HG03025 (cell line): ENCODE measurements at regions not wholly inside any gene's neighbourhood (a gene's known extent, or its start where the extent isn't known, plus 50 kb on each side); places are given as distances from the start of the nearest gene placed in this dataset.
"Not testable (repeated sequence)": the region's sequence is repeated elsewhere in the genome, so short reads cannot be mapped to it uniquely, and the experiment has no call there.

Experiments
- ATAC-seq: cut with Tn5 transposase; IDR thresholded peaks from one replicate; pipeline ENCODE4 v1.9.1; 2021; ENCODE audit warnings: mild to moderate bottlenecking, moderate library complexity; ENCODE audit not compliant: unreplicated experiment, low FRiP score

GRCh38 chr15:98532063-98532462 lies 116.3 kb upstream of the IGF1R start:
- no peak for ATAC-seq

DNA sequence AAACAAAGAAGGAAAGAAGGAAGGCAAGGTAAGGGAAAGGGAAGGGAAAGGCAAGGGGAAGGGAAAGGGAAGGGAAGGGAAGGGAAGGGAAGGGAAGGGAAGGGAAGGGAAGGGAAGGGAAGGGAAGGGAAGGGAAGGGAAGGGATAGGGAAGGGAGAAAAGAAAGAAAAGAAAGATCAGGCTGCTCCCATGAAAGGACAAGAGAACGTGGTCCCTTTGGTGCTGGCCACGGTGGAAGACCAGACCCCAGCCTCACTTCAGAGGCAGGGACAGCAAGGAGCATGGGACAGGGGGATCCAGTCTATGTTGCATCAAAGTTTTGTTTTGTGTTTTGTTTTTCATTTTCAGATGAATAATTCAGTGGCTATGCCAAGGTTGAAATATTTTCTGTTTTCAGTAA lies 111.4 kb upstream of the IGF1R start:
- no peak for ATAC-seq

DNA sequence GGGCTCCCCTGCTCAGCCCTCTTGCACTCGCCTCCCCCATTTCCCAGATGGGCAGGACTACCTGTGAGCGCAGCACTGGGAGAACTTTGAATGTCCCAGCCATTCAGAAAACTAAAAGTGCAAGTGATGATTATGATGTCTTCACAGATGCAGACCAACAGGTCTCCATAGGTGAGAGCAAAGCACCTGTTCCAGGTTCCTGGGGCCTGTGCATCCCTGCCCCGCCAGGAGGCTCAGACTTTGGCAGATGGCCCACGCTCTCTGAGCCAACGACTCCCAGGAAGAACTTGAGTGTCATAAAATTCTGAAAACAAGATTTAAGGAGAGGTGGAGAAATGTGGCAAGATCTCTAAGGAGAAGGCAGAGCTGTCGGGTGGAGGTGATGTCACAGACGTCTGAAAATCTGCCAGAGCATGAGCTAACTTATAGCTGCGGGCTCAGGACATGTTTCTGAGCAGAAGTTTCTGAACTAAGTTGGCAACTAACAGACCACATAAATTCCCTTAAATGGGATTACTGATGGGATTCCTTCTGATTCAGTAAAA lies 110.8 kb upstream of the IGF1R start:
- ATAC-seq, result no peak

DNA sequence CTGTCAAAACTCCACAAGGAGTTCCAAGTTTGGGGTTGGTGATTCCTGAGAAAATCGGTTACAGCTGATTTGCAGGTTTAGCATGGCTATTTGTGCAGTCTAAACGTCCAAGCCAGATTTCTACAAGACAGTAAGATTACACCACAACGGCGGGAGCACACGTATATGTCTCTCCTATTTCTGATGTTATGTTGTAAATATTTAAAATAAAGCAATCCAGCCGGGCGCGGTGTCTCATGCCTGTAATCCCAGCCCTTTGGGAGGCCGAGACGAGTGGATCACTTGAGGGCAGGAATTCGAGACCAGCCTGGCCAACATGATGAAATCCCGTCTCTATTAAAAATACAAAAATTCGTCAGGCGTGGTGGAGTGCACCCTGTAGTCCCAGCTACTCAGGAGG lies 106.8 kb upstream of the IGF1R start:
- ATAC-seq, result no peak

GRCh38 chr15:98543237-98543636 lies 105.1 kb upstream of the IGF1R start:
- ATAC-seq, result no peak

- ATAC-seq, result no peak
These were observed 102.0 kb upstream of the IGF1R start for GRCh38 chr15:98546329-98546728.

DNA sequence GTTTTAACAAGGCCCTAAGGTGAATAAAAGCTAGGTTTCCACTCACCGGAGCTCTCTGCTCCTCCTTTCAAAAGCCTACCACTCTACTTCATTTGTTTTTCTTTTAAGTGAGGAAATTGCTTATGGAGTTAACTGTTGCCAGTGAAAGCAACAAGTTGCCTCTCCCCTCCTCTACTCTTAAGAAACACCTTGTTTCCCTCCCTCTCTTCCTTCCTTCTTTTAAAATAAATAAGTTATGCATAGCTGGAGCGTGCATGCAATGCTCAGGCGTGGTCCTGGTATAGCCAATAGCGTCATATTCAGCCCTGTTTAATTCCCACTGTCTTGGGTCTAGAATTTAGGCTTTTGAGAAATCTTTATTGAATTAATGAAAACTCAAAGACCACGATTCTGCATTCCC lies 101.1 kb upstream of the IGF1R start:
- ATAC-seq, result no peak

GRCh38 chr15:98547741-98548138 lies 100.6 kb upstream of the IGF1R start:
- no peak for ATAC-seq

GRCh38 chr15:98548139-98548971 lies 100.0 kb upstream of the IGF1R start:
- ATAC-seq, result no peak

- ATAC-seq, result no peak
These were observed 99.3 kb upstream of the IGF1R start for GRCh38 chr15:98549003-98549402.

GRCh38 chr15:98549741-98550140 lies 98.6 kb upstream of the IGF1R start:
- ATAC-seq, result no peak

- ATAC-seq, result not testable (repeated sequence)
These were observed 98.0 kb upstream of the IGF1R start for GRCh38 chr15:98550363-98550762.

GRCh38 chr15:98551936-98552562 lies 96.3 kb upstream of the IGF1R start:
- ATAC-seq, result no peak

DNA sequence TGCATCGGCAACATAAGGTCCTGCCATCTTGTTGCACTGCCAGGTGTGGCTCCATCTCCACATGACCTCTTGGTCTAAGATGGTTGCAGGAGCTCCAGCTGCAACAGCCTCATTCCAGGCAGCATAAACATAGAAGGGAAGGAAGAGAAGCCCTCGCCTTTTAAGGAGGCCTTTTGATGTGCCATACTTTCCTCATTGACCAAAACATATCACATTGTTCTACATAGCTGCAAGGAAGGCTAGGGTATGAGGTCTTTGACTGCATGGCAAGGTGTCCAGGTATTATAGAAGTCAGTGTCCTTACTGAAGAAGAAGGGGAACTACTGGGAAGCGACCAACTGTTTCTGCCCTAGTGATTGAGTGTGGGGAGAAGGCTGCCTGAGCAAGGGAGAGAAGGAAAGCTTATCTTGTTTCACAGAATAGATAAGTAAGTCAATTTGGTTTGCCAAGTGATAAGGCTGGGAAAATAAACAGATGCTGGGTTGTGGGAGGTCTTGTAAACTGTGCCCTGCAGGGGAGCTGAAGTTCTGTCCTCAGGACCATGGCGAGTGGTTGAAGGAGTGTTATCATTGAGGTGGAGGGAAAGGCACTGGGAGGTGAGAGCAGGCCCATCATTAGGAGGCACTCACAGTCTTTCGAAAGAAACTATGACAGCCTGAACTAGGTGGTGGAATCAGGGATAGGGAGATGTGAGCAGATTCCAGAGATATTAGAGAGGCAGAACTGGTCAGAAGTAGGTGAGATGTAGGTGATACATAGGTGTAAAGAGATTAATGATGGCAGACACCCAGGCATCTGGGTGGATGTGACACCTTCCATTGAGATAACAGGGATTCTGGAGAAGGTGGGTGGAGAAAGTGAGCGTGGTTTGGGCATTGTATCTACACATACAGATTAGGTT lies 93.8 kb upstream of the IGF1R start:
- no peak for ATAC-seq

- no peak for ATAC-seq
These were observed 93.2 kb upstream of the IGF1R start for GRCh38 chr15:98555173-98555515.

GRCh38 chr15:98556321-98556720 lies 92.0 kb upstream of the IGF1R start:
- ATAC-seq, result no peak

GRCh38 chr15:98560338-98560737 lies 88.0 kb upstream of the IGF1R start:
- no peak for ATAC-seq

GRCh38 chr15:98561169-98561941 lies 87.0 kb upstream of the IGF1R start:
- no peak for ATAC-seq

- no peak for ATAC-seq
These were observed 85.9 kb upstream of the IGF1R start for GRCh38 chr15:98562331-98562937.

- ATAC-seq, result no peak
These were observed 82.8 kb upstream of the IGF1R start for GRCh38 chr15:98565566-98565965.
